Left lobe of liver (tissue), 2 donors: ENCODE measurements at regions not wholly inside any gene's neighbourhood (a gene's known extent, or its start where the extent isn't known, plus 50 kb on each side); places are given as distances from the start of the nearest gene placed in this dataset.

Experiments used
- ATAC-seq: fragments of 200-7000 bp; cut with Tn5 transposase; one replicate; pipeline ENCODE4 v1.9.1; 2020; ENCODE audit warnings: mild to moderate bottlenecking, moderate library complexity
- DNase-seq: peaks from one replicate; pipeline ENCODE4 v3.0.0-alpha.2; 2020; ENCODE audit warnings: low spot score
- donor health status: DM: no; HTN: no; CAD: no; lungs with moderate emphysema.
- donor health status: DM: no; HTN: yes; CAD: no.

DNA sequence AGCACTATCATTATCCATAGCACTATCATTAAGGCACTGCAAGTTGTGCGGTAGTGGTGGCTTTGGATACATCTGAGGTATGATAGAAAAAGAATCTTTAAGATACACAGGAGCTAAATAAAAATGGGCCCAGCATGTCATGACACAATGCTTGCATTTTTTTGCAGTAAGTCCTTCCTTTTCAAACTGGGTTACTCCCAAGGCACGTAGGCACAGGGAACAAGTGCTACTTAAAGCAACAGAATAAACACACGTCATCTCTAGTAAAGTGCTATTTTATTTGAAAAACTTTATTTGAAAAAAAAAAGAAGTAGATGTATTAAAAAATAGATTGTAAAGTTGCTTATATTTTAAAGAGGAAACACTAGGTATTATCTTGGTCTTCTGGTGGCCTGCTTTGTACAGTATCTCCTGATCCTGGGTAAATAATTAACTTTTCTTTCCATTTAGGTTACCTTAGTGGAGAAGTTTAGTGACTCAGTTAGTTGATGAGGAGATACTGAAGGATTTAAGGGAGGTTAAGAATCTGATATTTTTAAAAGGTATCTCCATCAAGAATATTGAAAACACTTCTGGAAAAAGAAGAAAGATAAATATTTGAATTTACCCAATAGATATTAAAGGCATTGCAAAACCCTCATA, 129.6 kb downstream of the EDN1 start:
- DNase-seq: no peak

DNA sequence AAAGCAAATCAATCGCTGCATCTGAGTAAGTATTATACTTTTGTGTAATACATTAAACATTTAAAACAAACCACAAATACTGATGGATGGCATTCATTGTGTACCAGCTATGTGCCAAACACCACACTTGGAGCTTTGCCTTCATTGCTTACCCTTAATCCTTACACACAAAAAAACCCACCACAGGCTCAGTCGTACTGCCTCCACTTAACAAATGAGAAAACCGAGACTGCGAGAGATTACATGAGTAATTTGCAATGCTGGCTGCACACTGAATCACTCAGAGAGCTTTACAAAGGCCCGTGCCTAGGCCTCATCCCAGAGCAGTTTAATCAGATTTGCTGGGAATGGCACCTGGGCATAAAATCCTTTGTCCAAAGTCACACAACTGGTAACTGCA, 130.5 kb downstream of the EDN1 start:
- no peak for ATAC-seq

More for the DNA sequence above, 129.6 kb downstream of the EDN1 start:
- peak; percentile 45 for ATAC-seq

DNA sequence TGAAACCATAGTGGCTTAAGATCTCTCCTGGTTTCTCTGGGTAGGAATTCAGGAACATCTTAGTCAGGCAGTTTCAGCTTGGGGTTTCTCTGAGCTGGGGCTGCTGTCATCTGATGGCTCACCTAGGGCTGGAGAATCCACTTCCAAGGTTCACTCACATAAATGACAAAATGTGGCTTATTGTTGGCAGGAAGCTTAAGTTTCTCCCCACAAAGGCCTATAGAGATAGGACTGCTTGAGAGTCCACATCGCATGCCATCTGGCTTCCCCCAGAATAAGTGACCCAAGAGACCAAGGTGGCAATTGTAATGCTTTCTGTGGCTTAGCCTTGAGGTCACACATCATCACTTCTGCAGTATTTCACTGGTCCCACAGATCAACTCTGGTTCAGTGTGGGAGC, 131.4 kb downstream of the EDN1 start:
- DNase-seq (no peak), ATAC-seq (no peak)

More for the DNA sequence above, 130.5 kb downstream of the EDN1 start:
- DNase-seq: no peak

DNA sequence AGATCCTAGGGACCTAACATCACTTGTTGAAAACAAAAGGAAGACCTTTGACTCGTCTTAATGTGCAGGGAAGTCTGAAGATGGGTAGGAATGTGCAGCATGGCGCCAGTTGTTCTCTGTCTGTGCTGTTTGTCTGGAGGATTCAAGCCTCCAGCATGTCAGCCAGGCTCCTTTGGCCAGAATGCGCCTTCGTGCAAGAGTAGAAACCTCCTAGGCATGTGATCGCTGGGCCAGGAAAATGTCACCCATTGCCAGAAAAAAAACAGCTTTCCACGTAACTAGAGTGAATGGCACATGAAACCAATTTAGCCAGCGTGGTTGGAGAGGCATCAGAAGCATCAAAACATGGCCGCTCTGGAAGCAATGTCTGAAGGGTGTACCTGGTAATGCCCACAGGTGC, 132.7 kb downstream of the EDN1 start:
- ATAC-seq (no peak), DNase-seq (no peak)

DNA sequence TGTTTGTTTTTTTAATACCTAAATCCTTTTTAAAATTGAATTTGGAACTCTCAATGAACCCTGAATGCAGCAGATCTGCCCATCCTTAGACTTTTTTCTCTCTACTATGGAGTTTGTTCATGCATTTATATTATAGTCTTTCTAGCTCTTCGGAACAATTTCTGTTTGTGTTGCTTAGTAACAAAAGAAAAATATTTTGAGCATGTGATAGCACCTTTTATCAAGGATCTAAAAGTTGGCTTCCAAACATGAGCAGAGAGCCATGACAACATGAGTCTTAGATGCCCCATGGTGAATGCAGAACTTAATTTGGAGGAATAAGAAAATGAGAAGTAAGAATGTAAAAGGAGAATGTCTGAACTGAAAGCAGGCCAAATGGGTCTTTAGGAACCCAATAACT, 133.7 kb downstream of the EDN1 start:
- DNase-seq (no peak), ATAC-seq (no peak)

DNA sequence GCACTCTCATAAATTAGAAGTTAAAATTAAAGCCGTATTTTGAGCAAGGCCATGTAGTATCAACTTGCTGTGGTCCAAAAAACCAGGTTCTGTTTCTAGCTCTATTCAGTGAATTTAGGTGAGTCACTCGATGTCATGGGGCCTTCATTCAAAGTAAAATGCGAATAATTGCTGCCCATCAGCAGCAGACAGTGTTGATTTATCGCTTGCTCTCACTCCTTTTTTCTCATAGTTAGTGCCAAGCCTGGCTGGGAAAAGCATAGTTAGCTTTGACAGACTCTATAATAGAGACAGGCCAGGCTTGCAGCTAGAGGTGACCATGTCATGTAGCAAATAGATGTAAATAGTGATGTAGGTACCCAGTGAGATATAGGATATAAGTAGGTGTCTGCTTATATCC, 136.0 kb downstream of the EDN1 start:
- ATAC-seq (no peak), DNase-seq (no peak)

DNA sequence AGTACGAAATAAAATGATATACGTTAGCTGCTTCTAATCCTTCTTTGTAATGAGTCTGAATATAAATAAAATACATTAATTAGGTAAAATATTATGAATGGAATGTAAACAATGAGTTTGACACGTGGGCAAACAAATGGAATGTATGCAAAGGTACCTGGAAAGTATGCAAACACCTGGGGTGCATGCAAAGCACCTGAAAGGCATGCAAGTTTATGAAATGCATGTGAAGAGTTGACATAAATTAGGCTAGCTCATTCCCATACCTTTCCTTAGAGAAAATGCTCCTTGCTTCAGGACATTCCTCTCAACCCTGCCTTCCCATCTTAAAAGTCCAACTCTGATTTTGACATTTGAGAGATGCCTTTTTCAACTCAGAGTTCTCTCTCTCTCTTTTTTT, 140.9 kb downstream of the EDN1 start:
- DNase-seq: no peak
- ATAC-seq: no peak

DNA sequence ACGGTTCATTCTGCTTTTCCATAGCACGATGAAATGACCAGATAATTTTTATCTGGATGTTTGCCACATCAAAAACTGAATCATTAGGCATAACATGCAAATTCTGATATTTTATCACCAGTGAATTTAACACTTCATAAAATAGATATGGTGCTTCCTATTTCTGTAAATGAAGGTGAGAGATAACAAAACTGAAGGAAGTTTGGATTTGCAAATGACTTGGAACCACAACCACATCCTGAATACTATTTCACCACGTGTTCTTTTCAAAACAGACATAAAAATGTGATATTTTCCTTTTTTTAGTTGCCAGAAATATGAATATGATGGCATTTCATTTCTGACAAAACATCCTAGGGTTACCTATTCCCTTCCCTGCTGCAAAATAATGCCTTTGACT, 146.1 kb downstream of the EDN1 start:
- no peak for ATAC-seq
- DNase-seq: no peak

DNA sequence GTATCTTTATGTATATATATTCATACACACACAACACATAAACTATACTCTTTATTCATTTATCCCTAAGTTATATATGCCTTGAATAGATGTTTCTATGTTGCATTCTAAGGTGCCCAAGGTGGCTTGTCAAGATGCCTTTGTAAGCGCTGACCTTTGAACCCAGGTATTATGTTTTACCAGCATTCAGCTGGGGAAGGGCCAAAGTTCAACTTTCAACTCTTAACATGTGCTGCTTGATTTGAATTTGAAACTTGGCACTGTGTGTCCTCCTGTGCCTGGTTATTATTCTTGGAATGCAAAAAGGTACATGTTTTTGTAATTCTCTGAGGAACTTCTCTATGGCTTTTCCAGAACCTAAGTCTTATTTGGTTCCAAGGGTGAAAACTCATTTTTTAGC, 146.5 kb downstream of the EDN1 start:
- ATAC-seq (peak; percentile 69), DNase-seq (no peak)

DNA sequence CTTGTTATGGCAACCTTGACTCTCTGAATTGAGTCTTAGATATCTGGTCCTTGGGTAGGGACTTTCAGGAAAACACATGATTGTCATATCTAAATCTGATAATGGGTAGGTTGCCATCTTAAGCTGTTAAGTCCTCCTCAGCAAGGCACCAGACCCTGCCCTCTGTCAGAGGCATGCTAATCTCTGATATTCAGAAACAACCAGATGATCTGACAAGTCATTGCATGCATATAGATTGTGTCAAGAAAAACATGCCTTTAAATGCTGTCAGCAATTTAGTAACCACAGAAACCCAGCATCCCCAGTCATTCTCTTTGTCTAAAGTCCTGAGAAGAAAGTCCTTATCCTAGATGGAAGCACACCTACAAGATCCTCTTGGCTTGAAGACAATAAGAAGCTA, 149.1 kb downstream of the EDN1 start:
- no peak for DNase-seq
- ATAC-seq: no peak

DNA sequence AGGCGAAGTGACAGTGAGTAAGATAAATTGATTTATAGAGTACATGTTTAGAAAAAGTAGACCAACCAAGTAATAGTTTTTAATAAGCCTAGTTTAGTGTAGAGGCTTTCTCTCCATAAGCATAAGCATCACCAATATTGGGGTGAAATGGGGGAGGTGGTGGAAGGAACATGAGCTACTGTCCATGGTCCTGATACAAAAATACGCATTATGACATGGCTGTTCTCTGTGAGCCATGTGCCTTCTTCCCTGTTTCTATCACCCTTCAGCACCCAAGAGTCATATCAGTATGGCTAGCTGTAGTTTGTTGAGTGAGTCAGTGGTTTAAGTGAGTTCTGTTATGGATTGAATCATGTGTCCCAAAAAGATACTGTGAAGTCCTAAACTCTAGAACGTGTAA, 150.8 kb downstream of the EDN1 start:
- no peak for ATAC-seq
- no peak for DNase-seq

DNA sequence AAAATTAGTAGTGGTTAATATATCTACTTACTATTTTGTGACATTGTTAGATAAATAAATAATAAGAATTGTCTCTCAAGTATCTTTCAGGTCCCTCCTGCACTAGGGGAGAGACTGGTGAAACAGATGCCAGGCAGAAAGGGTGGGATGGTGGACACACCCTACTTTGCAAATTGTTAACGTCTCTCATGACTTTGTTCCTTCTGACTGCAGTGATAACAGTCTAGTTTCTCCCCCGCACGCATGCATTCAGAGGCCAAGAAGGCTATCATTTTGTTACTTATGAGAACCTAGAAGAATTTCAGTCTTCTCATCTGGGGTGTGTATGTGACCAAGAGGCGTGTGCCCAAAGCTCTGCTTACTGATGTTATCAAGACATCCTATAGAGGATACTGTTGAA, 152.3 kb downstream of the EDN1 start:
- DNase-seq (no peak), ATAC-seq (no peak)

DNA sequence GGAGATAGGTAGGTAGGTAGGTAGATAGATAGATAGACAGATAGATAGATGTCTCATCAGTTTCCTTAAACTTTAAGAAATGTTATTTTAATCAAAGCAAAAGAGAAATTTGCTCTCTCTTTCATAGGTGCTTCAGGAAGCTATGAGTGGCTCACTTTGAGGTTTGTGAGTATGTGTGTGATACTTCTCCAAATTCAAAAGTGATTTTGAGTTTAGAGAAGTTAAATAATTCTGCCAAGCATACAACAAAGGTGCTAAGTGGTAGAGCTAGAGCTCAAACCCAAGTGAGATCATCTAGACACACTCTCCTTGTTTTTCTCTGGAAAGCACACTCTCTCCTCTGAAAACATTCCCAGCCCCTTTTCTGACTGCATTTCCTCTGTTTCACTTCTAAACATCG, 156.2 kb downstream of the EDN1 start:
- no peak for DNase-seq

DNA sequence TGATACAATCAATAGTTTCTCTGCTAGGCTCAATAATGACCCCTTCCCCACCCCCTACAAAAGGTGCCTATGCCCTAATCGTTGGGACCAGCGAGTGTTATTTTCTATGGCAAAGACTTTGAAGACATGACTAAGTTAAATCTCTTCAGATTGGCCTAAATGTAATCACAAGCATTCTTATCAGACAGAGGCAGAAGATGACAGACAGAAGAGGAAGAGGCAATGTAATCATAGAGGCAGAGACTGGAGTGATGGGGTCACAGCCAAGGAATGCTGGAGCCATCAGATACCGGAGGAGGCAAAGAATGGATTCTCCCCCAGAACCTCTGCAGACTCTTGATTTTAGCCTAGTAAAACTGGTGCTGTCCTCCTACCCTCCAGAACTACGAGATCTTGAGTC, 159.3 kb downstream of the EDN1 start:
- DNase-seq (no peak), ATAC-seq (no peak)

More for the DNA sequence above, 156.2 kb downstream of the EDN1 start:
- no peak for ATAC-seq

DNA sequence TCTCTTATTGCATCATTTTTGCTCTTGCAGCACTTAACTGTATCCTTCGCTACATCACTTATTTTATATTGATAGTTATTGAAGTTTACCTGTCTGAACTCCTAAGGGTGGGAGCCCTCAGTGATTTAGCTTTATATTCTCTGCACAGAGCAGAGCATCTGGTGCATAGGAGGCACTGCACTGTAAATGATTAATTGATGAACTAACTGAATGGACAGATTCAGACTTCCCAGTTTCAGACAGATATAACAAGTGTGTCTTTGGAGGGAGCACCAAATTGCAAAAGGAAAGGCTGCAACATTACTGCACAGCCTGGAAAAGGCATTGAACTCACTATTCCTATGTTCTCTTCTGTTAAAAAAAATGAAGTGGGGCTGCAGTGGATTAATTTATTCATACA, 160.3 kb downstream of the EDN1 start:
- ATAC-seq: no peak

DNA sequence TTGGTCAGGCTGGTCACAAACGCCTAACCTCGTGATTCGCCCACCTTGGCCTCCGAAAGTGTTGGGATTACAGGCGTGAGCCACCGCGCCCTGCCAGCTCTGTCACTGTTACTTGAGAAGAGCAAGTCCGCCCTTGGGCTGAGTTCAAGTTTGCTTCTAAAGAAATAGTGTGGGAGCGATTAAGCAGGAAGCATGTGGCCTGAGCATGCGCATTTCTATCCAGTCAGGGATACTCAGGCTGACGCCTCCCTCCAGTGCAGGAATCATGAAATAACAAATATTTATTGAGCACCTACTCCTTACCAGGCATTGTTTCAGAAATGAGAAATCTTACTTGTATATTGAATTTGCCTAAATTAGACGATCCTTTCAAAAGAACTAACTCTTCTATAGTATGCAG, 166.2 kb downstream of the EDN1 start:
- DNase-seq (no peak), ATAC-seq (no peak)

More for the DNA sequence above, 160.3 kb downstream of the EDN1 start:
- no peak for DNase-seq

DNA sequence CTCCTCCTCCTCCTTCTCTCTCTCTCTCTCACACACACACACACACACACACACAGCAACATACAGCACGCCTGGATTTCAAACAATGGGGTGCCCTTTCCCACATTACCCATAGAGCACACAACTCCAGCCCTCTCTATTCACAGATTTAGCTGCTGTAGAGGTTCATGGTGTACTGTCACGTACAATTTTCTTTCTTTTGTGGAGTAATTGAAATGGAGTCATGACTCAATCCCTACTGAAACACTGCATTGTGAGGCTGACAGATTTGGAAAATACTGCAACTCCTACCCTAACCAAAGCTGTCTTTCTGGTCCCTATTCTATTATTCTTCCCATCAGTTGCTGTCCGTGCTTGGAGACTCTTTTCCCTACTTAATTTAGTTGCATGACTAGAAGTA, 166.9 kb downstream of the EDN1 start:
- DNase-seq (no peak), ATAC-seq (no peak)

DNA sequence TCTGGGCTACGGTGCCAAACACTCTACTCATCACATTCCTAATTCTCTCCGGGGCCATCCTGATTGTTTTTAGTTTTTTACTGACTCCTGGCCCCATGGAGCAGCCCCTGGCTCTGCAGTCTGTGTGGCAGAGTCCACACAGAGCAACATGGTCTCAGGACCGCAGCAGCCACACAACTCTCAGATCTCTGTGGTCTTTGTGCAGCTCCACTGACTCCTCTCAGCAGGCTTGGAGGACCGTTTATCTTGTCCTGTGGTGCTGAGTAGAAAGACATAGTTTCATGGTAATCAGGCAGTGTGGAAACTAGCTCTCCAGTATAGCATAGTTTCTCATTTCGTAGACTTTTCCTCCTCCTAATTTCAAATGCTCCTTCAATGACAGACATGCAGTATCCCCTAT, 168.4 kb downstream of the EDN1 start:
- ATAC-seq: no peak
- DNase-seq: no peak

DNA sequence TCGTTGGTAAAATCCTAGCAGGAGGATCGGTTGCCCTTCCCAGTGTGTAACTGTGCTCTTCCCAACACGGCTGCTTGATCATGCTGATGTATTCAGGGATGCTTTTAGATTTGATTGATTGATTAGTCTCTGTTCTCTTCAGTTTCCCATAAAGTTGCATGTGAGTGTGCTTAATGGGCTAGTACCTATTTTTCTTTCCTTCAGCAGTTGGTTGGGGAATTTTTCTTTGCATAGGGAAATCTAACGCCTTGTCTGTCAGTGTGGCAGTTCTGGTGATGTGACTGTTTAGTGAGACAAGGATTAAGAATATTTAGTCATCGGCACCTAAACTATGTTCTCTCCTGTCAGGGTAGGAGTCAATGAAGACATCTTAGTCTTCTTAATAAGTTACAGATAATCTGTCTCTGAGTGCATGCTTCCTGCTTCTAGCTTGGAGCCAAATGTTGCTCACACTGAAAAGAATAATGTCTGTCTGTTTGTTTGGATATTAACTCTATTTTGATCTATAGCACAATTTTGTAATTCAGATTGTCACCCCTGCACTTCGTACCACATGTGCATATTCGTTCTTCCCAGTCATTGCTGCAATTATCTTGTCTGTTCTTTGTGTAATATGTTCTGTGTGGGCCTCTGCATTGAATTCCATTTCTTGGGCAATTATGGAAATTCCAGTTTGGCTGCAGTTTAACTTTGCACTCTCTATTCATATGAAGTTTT, 169.9 kb downstream of the EDN1 start:
- ATAC-seq: no peak
- DNase-seq: no peak

DNA sequence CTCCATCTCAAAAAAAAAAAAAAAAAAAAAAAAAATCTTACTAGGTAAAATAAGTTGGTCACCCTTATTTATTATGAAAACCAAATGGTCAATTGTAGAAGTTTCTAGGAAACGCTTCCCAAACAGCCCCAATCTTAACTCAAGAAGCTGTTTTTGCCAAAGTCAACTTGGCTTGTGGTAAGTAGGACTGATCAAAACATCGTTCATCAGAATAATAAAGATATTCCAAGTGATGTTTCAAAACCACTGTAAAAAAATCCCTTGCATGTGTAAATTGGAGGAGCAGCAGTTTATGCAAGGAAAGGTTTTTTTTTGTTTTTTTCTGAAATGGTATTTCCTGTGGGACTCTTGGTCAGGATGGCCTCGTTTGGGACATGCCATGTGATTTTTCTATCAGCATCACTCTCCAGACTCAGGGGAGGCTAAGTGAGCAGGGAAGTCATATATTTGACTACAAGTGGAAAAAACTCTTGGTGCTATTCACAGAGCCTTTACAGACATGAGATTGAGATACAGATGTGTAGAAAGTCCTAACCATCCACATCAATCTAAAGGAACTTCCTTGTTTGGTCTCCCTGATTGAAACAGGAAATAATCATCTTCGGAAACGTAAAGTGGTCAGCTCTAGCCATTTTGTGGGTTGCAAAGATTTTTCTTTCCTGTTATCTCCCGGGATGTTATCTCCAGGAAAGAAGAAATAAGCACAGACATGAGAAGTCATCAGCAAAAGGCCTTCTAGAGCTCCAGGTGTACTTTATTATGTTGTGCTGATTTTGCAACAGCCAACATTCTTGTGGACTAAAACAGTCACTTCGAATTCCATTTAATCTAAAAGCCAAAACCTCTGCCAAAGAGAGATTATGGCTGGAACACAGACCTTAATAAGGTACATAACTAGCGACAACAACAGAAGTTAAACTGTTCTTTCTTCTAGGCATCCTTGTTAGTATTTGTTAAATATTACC, 177.8 kb downstream of the EDN1 start:
- DNase-seq (no peak), ATAC-seq (no peak)

DNA sequence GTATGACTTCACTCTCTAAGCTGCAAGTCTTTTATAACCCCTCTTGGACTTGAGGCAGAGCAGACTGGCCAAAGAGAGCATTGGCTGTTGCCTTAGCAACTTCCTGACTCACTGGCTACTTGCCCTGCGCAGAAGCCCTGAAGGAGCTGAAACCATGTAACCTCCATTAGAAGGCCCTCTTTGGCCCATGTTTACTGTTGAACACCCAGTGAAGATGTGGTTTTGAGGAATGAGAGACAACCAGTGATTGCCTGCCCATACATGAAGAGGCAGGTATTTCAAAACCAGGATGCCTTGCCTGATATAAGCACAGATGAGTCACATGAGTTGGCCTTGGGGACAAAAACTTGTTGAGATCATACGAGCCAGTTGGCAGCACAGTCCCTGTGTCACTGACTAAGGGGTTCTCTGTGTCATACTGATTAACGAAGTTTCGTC, 182.5 kb downstream of the EDN1 start:
- DNase-seq: no peak

DNA sequence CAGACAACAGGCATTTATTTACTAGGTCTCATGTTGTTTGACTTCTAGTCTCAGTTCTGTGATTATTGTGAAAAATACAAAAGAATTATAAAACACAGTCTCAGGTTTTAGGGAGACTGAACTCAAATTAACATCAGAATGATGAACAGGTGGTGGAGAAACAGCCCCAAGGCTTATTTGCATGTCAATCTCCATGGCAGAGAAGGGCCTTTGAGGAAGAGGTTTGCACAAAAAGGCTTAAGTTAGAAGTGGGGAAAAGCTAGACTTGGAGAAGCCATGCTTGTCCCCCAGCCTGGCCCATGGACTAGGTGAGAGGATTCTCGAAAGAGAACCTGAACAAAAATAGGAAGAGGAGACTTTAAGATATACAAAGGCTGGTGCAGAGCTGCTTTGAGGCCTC, 183.3 kb downstream of the EDN1 start:
- ATAC-seq: no peak
- no peak for DNase-seq

More for the DNA sequence above, 182.5 kb downstream of the EDN1 start:
- no peak for ATAC-seq
